GM18861 (cell line): ENCODE measurements at regions not wholly inside any gene's neighbourhood (a gene's known extent, or its start where the extent isn't known, plus 50 kb on each side); places are given as distances from the start of the nearest gene placed in this dataset.

ENCODE experiments used
- ATAC-seq: cut with Tn5 transposase; IDR thresholded peaks from one replicate; pipeline ENCODE4 v1.9.1; 2021; ENCODE audit not compliant: unreplicated experiment

DNA sequence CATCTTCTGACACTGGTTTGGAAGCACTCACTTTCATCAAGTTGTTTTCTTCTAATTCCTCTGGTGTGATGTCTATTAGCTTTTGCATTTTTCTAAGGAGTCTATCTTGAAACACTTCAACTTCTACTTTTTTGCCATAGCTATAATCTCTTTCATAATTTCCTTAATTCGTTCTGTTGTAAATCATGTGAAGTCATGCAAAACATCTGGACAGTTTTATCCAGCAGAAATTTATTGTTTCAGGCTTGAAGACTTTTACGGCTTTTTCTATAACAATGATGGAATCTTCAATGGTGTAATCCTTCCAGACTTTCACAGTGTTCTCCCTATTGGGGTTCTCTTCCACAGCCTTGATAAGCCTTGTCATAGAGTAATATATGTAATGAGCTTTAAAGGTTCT lies 74.9 kb upstream of the PABPC4L start:
- no peak for ATAC-seq

DNA sequence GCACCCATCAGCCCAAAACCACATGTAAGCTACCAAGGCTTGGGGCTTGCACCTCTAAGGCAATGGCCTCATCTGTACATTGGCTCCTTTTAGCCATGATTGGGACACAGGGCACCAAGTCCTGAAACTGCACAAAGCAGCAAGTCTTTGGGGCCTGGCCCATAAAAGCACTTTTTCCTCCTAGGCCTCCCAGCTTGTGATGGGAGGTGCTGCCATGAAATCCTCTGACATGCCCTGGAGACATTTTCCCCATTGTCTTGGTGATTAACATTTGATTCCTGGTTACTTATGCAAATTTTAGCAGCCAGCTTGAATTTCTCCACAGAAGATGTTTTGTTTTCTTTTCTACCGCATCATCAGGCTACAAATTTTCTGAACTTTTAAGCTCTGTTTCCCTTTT lies 58.5 kb upstream of the PABPC4L start:
- ATAC-seq = no peak
